ENCODE measurements at regions not wholly inside any gene's neighbourhood (a gene's known extent, or its start where the extent isn't known, plus 50 kb on each side); places are given as distances from the start of the nearest gene placed in this dataset.
"Not testable (repeated sequence)": the region's sequence is repeated elsewhere in the genome, so short reads cannot be mapped to it uniquely, and the experiment has no call there.

DNA sequence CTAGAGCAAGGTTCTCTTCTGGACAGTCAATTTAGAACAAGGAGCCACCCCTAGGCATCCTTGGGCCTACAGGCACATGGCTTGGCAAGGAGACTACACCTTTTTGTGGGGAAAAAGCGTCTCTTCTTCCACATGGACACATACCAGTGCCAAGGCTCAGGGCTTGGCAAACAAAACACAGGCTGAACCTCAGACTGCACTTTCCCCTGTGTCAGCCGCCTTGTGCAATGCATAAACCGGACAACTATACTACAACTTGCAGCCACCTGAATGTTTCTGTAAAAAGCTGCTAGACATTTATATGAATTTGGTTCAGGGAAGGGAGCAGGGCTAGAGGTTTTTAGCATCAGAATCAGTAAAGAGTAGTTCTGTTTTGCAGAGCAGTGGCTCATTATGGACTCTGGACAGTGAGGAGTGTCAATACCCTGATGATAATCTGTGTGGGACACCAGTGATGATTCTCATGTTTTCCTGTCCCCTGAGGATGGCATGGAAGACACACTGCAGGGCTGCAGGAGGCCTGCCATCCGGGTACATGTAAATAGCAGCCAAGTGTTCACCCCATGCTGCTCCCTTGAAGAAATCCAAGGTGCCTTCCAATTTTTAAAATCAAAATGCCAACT lies 118.9 kb downstream of the GATA3 start:
- no peak for FAIRE-seq
- no peak for DNase-seq (ENCODE audit: insufficient read length, low spot score)

DNA sequence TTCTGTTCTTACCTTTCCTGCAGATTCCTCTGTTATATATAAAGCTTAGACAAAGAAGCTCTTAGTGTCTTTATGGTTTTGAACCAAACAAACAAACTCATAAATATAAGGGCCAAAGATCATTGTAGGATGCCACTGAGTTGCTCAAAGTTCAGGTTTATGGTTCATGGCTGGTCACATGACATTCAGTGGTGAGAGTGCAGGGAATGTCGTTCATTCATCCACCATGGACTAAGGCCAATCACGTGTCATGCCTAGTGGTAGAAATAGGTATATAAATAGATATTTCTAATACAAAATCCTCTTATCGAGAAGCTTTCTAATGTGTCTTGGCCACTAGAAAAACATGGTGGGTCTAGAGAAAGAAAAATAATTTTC lies 119.4 kb downstream of the GATA3 start:
- FAIRE-seq (no peak), DNase-seq (ENCODE audit: insufficient read length, low spot score) (no peak)

- FAIRE-seq (no peak), DNase-seq (ENCODE audit: insufficient read length, low spot score) (no peak)
These were observed 120.3 kb downstream of the GATA3 start for GRCh38 chr10:8174762-8175161.

DNA sequence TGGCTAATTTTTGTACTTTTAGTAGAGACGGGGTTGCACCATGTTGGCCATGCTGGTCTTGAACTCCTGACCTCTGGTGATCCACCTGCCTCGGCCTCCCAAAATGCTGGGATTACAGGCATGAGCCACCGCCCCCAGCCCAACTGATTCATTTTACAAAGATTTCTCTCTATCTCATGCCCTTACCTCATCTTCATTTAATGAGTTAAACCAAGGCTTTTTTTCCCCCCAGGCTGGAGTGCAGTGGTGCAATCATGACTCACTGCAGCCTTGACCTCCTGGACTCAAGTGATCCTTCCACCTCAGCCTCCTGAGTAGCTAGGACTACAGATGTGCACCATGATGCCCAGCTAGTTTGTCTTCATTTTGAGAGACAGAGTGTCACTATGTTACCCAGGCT lies 123.0 kb downstream of the GATA3 start:
- peak; percentile 71 for FAIRE-seq
- not testable (repeated sequence) for DNase-seq (ENCODE audit: insufficient read length, low spot score)

- not testable (repeated sequence) for DNase-seq (ENCODE audit: insufficient read length, low spot score); FAIRE-seq
These were observed 125.3 kb downstream of the GATA3 start for GRCh38 chr10:8179773-8180172.

GRCh38 chr10:8180360-8181109 lies 126.0 kb downstream of the GATA3 start:
- no peak for DNase-seq (ENCODE audit: insufficient read length, low spot score)
- FAIRE-seq, result no peak

DNA sequence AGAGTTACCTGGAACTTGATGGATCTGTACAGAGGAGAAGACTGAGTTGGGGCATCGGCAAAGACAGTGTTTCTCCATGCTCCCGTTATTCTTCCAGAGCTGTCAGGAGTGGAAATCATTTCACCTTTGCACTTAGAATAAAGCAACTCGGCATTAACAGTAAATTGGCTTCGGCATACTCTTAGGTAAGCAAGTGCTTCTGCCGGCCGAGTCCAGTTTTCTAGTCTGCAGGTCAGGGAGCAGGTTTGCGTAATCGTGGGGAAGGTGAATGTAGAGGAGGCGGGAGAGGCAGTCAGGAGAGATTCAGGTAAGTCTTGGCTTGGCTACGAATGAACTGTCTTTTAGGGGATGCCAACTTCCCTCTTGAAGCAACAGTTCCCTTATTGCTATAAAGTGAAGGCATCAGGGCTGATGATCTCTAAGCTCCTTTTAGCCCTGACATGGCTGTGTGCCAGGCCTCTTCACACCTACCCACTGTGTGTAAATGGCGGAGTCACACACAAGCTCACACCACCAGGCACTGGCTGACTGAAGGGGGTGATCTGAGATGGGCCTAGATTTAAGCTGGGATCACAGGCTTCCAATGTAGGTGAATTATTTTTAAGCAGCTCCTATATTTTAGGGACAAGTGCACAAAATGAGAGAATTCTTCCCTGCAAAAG lies 127.1 kb downstream of the GATA3 start:
- FAIRE-seq (no peak), DNase-seq (ENCODE audit: insufficient read length, low spot score) (no peak)

GRCh38 chr10:8182806-8183205 lies 128.3 kb downstream of the GATA3 start:
- FAIRE-seq, result no peak

DNA sequence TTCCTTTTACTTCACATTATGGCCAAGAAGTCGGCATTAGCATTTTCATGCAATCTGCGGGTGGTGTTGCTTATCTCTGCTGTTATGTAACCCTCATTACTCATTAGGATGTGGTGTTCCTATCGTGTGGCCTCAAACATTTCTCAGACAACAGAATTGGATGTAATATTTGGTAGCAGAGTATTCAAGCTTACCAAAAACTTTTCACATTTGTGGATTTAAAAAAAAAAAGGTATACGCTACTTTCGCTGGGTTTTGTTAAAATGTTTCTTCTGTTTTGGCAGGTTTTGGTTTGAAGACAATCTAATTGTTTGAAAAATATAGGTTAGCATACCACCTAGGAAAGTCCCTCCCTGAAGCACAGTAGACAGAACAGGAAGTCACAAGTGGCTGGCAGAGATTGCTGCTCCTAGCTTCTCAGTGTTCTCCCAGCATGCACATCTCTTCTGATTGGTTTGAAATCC lies 128.8 kb downstream of the GATA3 start:
- FAIRE-seq (no peak), DNase-seq (ENCODE audit: insufficient read length, low spot score) (no peak)

More at GRCh38 chr10:8182806-8183205, 128.3 kb downstream of the GATA3 start:
- DNase-seq (ENCODE audit: insufficient read length, low spot score), result no peak

GRCh38 chr10:8187171-8187666 lies 132.7 kb downstream of the GATA3 start:
- DNase-seq (ENCODE audit: insufficient read length, low spot score) (no peak), FAIRE-seq (no peak)

GRCh38 chr10:8189458-8189857 lies 135.0 kb downstream of the GATA3 start:
- FAIRE-seq, result no peak

GRCh38 chr10:8192301-8192700 lies 137.8 kb downstream of the GATA3 start:
- no peak for DNase-seq (ENCODE audit: insufficient read length, low spot score)
- no peak for FAIRE-seq

More at GRCh38 chr10:8189458-8189857, 135.0 kb downstream of the GATA3 start:
- no peak for DNase-seq (ENCODE audit: insufficient read length, low spot score)

DNA sequence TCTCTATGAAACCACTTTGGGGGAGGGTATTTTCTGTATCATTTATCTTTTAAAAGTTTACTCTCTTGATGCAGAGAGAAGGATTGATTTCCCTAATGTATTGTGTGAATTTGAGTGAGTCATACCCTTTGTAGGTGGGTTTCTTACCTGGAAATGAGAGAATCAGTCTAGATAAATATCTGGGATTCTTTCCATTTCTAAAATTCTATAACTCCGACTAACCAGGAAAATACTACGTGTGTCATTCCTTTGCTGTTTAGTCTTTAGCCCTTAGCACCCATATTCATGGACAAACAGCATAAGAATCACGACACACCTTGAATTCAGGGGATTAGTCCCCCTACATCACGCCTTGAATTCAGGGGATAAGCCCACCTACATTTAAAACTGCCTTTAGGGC lies 139.1 kb downstream of the GATA3 start:
- no peak for FAIRE-seq
- no peak for DNase-seq (ENCODE audit: insufficient read length, low spot score)

DNA sequence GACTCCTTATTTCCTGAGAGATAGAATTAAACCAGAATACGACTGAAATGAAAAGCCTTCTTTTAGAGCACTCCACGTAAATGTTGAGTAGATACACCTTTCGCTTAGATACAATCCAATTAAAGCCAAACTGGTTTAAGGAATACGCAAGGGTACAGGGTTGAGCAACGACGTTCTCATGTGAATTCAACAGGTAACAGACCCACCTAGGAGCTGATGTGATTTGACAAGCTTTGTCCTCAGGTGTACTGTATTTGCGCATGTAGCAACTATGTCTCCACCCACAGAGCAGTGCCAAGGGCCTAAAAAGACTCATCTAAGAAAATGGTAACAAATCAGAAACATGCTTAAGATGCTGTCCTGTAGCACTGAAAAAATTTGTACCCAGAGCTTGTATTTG lies 139.6 kb downstream of the GATA3 start:
- FAIRE-seq, result no peak
- no peak for DNase-seq (ENCODE audit: insufficient read length, low spot score)

DNA sequence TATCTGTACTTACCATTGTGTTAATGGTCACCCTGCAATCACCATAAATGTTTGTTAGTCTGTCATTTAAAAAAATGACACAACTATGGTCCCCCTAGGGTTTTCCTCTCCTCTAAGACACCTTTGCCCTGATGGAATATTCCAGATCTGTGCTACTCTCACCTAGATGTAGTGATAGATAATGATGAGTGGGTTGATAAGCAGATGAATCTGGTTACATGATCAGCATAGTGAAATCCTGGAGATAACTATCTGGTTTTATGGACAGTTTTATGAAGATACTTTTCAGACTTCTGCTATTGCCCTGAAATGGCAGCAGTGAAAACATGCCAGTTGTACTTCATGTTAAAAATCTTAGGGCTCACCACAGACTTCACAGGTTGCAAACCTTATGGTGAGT lies 152.4 kb downstream of the GATA3 start:
- DNase-seq (ENCODE audit: insufficient read length, low spot score) (no peak), FAIRE-seq (no peak)

DNA sequence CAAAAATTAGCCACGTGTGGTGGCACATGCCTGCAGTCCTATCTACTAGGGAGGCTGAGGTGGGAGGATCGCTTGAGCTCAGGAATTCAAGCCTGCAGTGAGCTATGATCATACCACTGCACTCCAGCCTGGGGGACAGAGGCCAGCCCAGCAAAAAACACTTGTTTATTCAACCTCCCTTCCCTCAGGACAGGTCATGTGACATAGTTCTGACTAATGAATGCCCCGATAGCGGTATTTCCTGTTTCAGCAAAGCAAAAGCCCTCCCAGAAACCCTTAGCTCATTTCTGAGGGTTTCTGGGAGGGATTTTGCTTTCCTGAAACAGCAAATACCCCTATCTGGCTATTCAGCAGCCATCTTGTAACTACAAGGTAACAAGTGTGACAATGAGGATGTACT lies 157.1 kb downstream of the GATA3 start:
- no peak for DNase-seq (ENCODE audit: insufficient read length, low spot score)

GRCh38 chr10:8213735-8214134 lies 159.2 kb downstream of the GATA3 start:
- FAIRE-seq, result no peak
- no peak for DNase-seq (ENCODE audit: insufficient read length, low spot score)

More for the DNA sequence above, 157.1 kb downstream of the GATA3 start:
- no peak for FAIRE-seq

DNA sequence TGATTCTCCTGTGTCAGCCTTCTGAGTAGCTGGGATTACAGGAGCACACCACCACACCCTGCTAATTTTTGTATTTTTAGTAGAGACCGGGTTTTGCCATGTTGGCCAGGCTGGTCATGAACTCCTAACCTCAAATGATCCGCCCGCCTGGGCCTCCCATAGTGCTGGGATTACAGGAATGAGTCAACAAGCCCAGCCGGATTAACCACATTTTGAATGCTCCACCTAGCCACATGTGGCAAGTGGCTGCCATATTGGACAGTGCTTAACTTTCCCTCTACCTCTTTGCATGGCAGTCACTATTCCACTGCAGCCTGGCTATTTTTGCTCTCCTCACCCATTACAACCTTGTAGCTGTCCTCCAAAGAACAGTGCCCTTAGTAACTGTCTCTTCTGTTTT lies 160.1 kb downstream of the GATA3 start:
- FAIRE-seq, result no peak
- DNase-seq (ENCODE audit: insufficient read length, low spot score), result no peak

DNA sequence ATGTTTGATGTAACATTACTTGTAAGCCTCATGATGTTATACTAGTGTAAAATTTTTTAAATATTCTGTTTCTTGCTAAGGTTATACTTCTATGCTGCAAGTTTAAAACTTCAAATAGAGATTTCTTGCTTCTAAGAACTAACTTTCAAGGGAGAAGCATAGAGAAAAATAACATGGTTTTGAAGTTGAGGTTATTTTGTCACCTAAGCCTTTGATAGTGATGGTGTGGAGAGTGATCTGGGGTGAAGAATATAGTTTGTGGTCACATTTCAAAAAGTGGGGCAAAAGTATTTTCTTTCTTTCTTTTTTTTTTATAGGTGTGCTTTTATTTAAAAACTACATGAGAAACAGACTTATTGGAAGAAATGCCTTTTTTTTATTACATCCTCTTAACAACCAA lies 162.4 kb downstream of the GATA3 start:
- no peak for DNase-seq (ENCODE audit: insufficient read length, low spot score)
- no peak for FAIRE-seq

- DNase-seq (ENCODE audit: insufficient read length, low spot score) (no peak), FAIRE-seq (no peak)
These were observed 167.0 kb downstream of the GATA3 start for GRCh38 chr10:8221451-8221850.

GRCh38 chr10:8224591-8224990 lies 170.1 kb downstream of the GATA3 start:
- DNase-seq (ENCODE audit: insufficient read length, low spot score) (no peak), FAIRE-seq (no peak)

GRCh38 chr10:8225187-8225586 lies 170.7 kb downstream of the GATA3 start:
- DNase-seq (ENCODE audit: insufficient read length, low spot score) (no peak), FAIRE-seq (no peak)

Measured in HTR-8/SVneo (cell line).